MM.1S (cell line): ENCODE measurements at regions not wholly inside any gene's neighbourhood (a gene's known extent, or its start where the extent isn't known, plus 50 kb on each side); places are given as distances from the start of the nearest gene placed in this dataset.

Source experiments
- DNase-seq: peaks from one replicate; pipeline ENCODE4 v3.0.0-alpha.2; 2015
- H2AFZ ChIP-seq: fragments of 300-600 bp; sonication (generic); 2 replicates; pipeline ENCODE4 v1.6.0; 2016; ENCODE audit warnings: antibody characterized with exemption, low read length
- H3F3A ChIP-seq: fragments of 300-600 bp; sonication (generic); 2 replicates; pipeline ENCODE4 v1.6.1; 2016; ENCODE audit warnings: mild to moderate bottlenecking, antibody characterized with exemption, low read length, moderate library complexity, mixed read lengths; ENCODE audit not compliant: insufficient read depth
- H3K27ac ChIP-seq: fragments of 300-600 bp; sonication (generic); 2 replicates; pipeline ENCODE4 v1.5.1; 2016; ENCODE audit warnings: mild to moderate bottlenecking, low read length
- H3K27me3 ChIP-seq: fragments of 300-600 bp; sonication (generic); replicated peaks from 2 replicates; pipeline ENCODE4 v1.6.0; 2016; ENCODE audit warnings: low read length; ENCODE audit not compliant: insufficient read depth
- H3K36me3 ChIP-seq: fragments of 300-600 bp; sonication (generic); replicated peaks from 2 replicates; pipeline ENCODE4 v1.6.1; 2016; ENCODE audit warnings: mild to moderate bottlenecking, low read length, mixed read lengths; ENCODE audit not compliant: insufficient read depth
- H3K4me1 ChIP-seq: fragments of 300-600 bp; sonication (generic); 2 replicates; pipeline ENCODE4 v1.6.1; 2016; ENCODE audit warnings: low read length, mixed read lengths
- H3K4me2 ChIP-seq: fragments of 300-600 bp; sonication (generic); 2 replicates; pipeline ENCODE4 v1.6.0; 2016; ENCODE audit warnings: low read depth, low read length
- H3K4me3 ChIP-seq: fragments of 300-600 bp; sonication (generic); 2 replicates; pipeline ENCODE4 v1.5.1; 2016; ENCODE audit warnings: low read length, mixed read lengths
- H3K79me2 ChIP-seq: fragments of 300-600 bp; sonication (generic); 2 replicates; pipeline ENCODE4 v1.6.1; 2016; ENCODE audit warnings: mixed run types, low read length, mixed read lengths
- H3K9ac ChIP-seq: fragments of 300-600 bp; sonication (generic); 2 replicates; pipeline ENCODE4 v1.6.1; 2016; ENCODE audit warnings: low read length, mixed read lengths
- H3K9me2 ChIP-seq: fragments of 300-600 bp; sonication (generic); replicated peaks from 2 replicates; pipeline ENCODE4 v1.6.1; 2016; ENCODE audit warnings: mild to moderate bottlenecking, low read length, mixed read lengths; ENCODE audit not compliant: insufficient read depth
- H3K9me3 ChIP-seq: fragments of 300-600 bp; sonication (generic); replicated peaks from 2 replicates; pipeline ENCODE4 v1.6.1; 2016; ENCODE audit warnings: mild to moderate bottlenecking, low read length, mixed read lengths; ENCODE audit not compliant: insufficient read depth
- H4K20me1 ChIP-seq: fragments of 300-600 bp; sonication (generic); 2 replicates; pipeline ENCODE4 v1.6.1; 2016; ENCODE audit warnings: mild to moderate bottlenecking, low read length, moderate library complexity, mixed read lengths; ENCODE audit not compliant: insufficient read depth
- CTCF ChIP-seq: fragments of 300-600 bp; sonication (generic); IDR thresholded peaks from 2 replicates; pipeline ENCODE4 v1.5.1; 2016; ENCODE audit warnings: antibody characterized with exemption, low read length, mixed read lengths
- EZH2 ChIP-seq: fragments of 300-600 bp; sonication (generic); optimal IDR thresholded peaks from 2 replicates; pipeline ENCODE3; 2017; ENCODE audit warnings: low read depth, mild to moderate bottlenecking, antibody characterized with exemption, low read length, mixed read lengths
- EZH2phosphoT487 ChIP-seq: fragments of 300-600 bp; sonication (generic); IDR thresholded peaks from 2 replicates; pipeline ENCODE4 v1.6.1; 2018; ENCODE audit warnings: antibody characterized with exemption, low read length

- no peak for DNase-seq
- no peaks in the 10 kb centered on the region for H4K20me1 ChIP-seq
- H3F3A ChIP-seq: no peaks in the 10 kb centered on the region
- no peaks in the 10 kb centered on the region for H3K9me2 ChIP-seq
- no peak overlapping the region for H3K4me3 ChIP-seq
- H3K27ac ChIP-seq: no peak overlapping the region
- no peaks in the 10 kb centered on the region for H3K36me3 ChIP-seq
- no peak overlapping the region for H3K9ac ChIP-seq
- TF ChIP-seq EZH2 (no peak), EZH2phosphoT487 (no peak), CTCF (no peak)
- no peaks in the 10 kb centered on the region for H3K9me3 ChIP-seq
- H3K79me2 ChIP-seq: no peaks in the 10 kb centered on the region
- no peaks in the 10 kb centered on the region for H3K4me1 ChIP-seq
- no peak overlapping the region for H3K4me2 ChIP-seq
- no peaks in the 10 kb centered on the region for H3K27me3 ChIP-seq
- no peak overlapping the region for H2AFZ ChIP-seq
These were observed 1888.9 kb upstream of the CDH6 start for GRCh38 chr5:29304545-29304944.

DNA sequence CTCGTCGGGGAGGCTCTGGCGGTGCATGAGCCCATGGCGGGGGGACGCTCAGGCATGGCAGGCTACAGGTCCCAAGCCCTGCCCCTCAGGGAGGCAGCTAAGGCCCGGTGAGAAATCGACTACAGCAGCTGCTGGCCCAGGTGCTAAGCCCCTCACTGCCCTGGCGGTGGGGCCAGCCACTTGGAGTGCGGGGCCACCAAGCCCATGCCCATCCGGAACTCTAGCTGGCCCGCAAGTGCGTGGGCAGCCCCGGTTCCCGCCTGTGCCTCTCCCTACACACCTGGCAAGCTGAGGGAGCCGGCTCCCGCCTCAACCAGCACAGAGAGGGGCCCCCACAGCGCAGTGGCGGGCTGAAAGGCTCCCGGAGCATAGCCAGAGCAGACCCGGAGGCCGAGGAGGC is 1896.9 kb upstream of the CDH6 start:
- no peaks in the 10 kb centered on the region for H3K27me3 ChIP-seq
- no peak overlapping the region for H2AFZ ChIP-seq
- H3F3A ChIP-seq: no peaks in the 10 kb centered on the region
- H3K9me2 ChIP-seq: no peaks in the 10 kb centered on the region
- no peak overlapping the region for H3K27ac ChIP-seq
- H3K4me3 ChIP-seq: no peak overlapping the region
- no peaks in the 10 kb centered on the region for H3K9me3 ChIP-seq
- TF ChIP-seq EZH2 (no peak), CTCF (no peak), EZH2phosphoT487 (no peak)
- no peaks in the 10 kb centered on the region for H4K20me1 ChIP-seq
- H3K36me3 ChIP-seq: no peaks in the 10 kb centered on the region
- no peak overlapping the region for H3K9ac ChIP-seq
- no peak overlapping the region for H3K4me2 ChIP-seq
- H3K79me2 ChIP-seq: no peaks in the 10 kb centered on the region
- no peak for DNase-seq
- H3K4me1 ChIP-seq: no peaks in the 10 kb centered on the region

GRCh38 chr5:29277642-29278041 is 1915.8 kb upstream of the CDH6 start:
- Histone ChIP-seq H3K9me3 (no peaks in the 10 kb centered on the region), H3K27ac (no peak overlapping the region), H3K9me2 (no peaks in the 10 kb centered on the region), H3K79me2 (no peaks in the 10 kb centered on the region), H3K4me3 (no peak overlapping the region), H3K4me2 (no peak overlapping the region), H2AFZ (no peak overlapping the region), H3K9ac (no peak overlapping the region), H3K4me1 (no peaks in the 10 kb centered on the region), H4K20me1 (no peaks in the 10 kb centered on the region), H3F3A (no peaks in the 10 kb centered on the region), H3K27me3 (no peaks in the 10 kb centered on the region), H3K36me3 (no peaks in the 10 kb centered on the region)
- DNase-seq: no peak
- TF ChIP-seq EZH2phosphoT487: no peak
- TF ChIP-seq EZH2: no peak
- TF ChIP-seq CTCF: no peak

DNA sequence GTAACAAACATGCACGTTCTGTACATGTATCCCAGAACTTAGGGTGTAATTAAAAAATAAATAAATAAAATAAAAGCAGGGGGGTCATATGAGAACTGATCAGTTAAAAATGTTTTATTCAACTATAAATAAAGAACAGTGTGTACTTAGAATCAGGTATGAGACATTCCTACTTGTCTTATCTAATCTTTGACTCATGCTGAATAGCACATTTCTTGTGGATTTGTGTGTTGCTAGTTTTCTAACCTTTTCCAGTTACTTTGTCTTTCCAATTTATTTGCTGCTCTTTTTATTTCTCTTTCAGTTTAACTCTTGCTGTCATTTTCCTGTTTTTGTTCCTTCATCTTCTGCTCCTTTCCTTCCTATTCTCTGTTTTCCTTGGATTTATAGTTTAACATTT is 1917.1 kb upstream of the CDH6 start:
- Histone ChIP-seq H3F3A (no peaks in the 10 kb centered on the region), H3K79me2 (no peaks in the 10 kb centered on the region)
- DNase-seq: no peak

More for the DNA sequence above, 1917.1 kb upstream of the CDH6 start:
- Histone ChIP-seq H3K9me3 (no peaks in the 10 kb centered on the region), H3K27me3 (no peaks in the 10 kb centered on the region), H3K9ac (no peak overlapping the region), H2AFZ (no peak overlapping the region), H4K20me1 (no peaks in the 10 kb centered on the region), H3K4me2 (no peak overlapping the region), H3K27ac (no peak overlapping the region), H3K36me3 (no peaks in the 10 kb centered on the region), H3K4me3 (no peak overlapping the region), H3K9me2 (no peaks in the 10 kb centered on the region), H3K4me1 (no peaks in the 10 kb centered on the region)
- TF ChIP-seq EZH2phosphoT487: no peak
- no peak for TF ChIP-seq CTCF
- no peak for TF ChIP-seq EZH2
